IPS-NIHi7 (cell line): ENCODE measurements at regions not wholly inside any gene's neighbourhood (a gene's known extent, or its start where the extent isn't known, plus 50 kb on each side); places are given as distances from the start of the nearest gene placed in this dataset.

ENCODE experiments used
- DNase-seq: peaks from one replicate; pipeline ENCODE4 v3.0.0; 2012; ENCODE audit warnings: mixed read lengths; ENCODE audit errors: extremely low spot score

GRCh38 chr2:29974086-29974485 lies 52.7 kb upstream of the ALK start:
- no peak for DNase-seq

GRCh38 chr2:29977284-29977683 lies 55.9 kb upstream of the ALK start:
- no peak for DNase-seq

GRCh38 chr2:29981402-29981801 lies 60.0 kb upstream of the ALK start:
- no peak for DNase-seq

- DNase-seq = no peak
Observed at GRCh38 chr2:29983308-29983707, 61.9 kb upstream of the ALK start.

GRCh38 chr2:29987146-29987545 lies 65.8 kb upstream of the ALK start:
- no peak for DNase-seq

GRCh38 chr2:29990129-29990528 lies 68.7 kb upstream of the ALK start:
- no peak for DNase-seq

- no peak for DNase-seq
Observed at GRCh38 chr2:29991086-29991485, 69.7 kb upstream of the ALK start.

GRCh38 chr2:29995241-29995640 lies 73.9 kb upstream of the ALK start:
- no peak for DNase-seq

- DNase-seq = no peak
Observed at GRCh38 chr2:30003128-30003527, 81.7 kb upstream of the ALK start.

GRCh38 chr2:30022444-30023071 lies 101.2 kb upstream of the ALK start:
- DNase-seq = no peak

GRCh38 chr2:30024281-30024680 lies 102.9 kb upstream of the ALK start:
- no peak for DNase-seq

- peak; percentile 91 for DNase-seq
Observed at GRCh38 chr2:30026091-30027055, 105.0 kb upstream of the ALK start.

- DNase-seq = no peak
Observed at GRCh38 chr2:30029804-30030203, 108.4 kb upstream of the ALK start.

GRCh38 chr2:30030361-30030760 lies 109.0 kb upstream of the ALK start:
- DNase-seq = no peak

- peak; percentile 59 for DNase-seq
Observed at GRCh38 chr2:30031184-30031583, 109.8 kb upstream of the ALK start.

GRCh38 chr2:30034052-30034775 lies 112.6 kb upstream of the YPEL5 start:
- DNase-seq = no peak

GRCh38 chr2:30037016-30037415 lies 109.8 kb upstream of the YPEL5 start:
- no peak for DNase-seq

- no peak for DNase-seq
Observed at GRCh38 chr2:30038419-30038818, 108.4 kb upstream of the YPEL5 start.

GRCh38 chr2:30039101-30039500 lies 107.7 kb upstream of the YPEL5 start:
- DNase-seq = no peak

- no peak for DNase-seq
Observed at GRCh38 chr2:30040147-30040546, 106.7 kb upstream of the YPEL5 start.

GRCh38 chr2:30041884-30042283 lies 104.9 kb upstream of the YPEL5 start:
- DNase-seq = no peak

- no peak for DNase-seq
Observed at GRCh38 chr2:30046396-30046795, 100.4 kb upstream of the YPEL5 start.

- DNase-seq = no peak
Observed at GRCh38 chr2:30046979-30047378, 99.8 kb upstream of the YPEL5 start.
